ENCODE measurements at regions not wholly inside any gene's neighbourhood (a gene's known extent, or its start where the extent isn't known, plus 50 kb on each side); places are given as distances from the start of the nearest gene placed in this dataset.

- TF ChIP-seq CTCF (IDR thresholded peaks at IDR 0.05; ENCODE audit: borderline replicate concordance, extremely low read depth, low read length, poor library complexity, severe bottlenecking) (no peak), EZH2 (IDR thresholded peaks at IDR 0.05; ENCODE audit: borderline replicate concordance, low read depth, low read length, severe bottlenecking) (no peak)
These were observed 114.2 kb downstream of the SNX5 start for GRCh38 chr20:17854307-17854903.

Data from DND-41 (cell line).